ENCODE measurements at regions not wholly inside any gene's neighbourhood (a gene's known extent, or its start where the extent isn't known, plus 50 kb on each side); places are given as distances from the start of the nearest gene placed in this dataset.

GRCh38 chr6:108779536-108780275 lies 68.5 kb upstream of the ARMC2 start:
- DNase-seq: no peak

DNA sequence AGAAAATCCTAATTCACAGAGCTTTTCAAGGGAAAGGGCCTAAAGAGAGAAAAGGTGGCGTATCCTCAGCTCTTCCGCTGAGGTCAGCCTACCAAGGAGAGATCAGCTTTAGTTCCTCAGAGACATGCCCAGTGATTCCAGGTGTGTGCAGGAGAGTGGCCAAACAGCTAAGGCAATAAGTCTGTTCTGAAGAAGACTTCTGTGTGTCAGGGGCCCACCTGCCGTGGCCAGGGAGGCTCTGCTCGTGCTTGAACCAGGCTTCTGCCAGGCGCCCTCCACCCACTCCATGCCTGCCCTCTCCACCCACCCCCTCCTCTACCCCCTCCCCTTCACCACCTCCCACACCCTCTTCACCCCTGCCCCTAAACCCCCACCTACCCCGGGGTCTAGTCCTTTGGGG lies 67.4 kb upstream of the ARMC2 start:
- DNase-seq: no peak

GRCh38 chr6:108781419-108782100 lies 66.7 kb upstream of the ARMC2 start:
- DNase-seq: no peak

DNA sequence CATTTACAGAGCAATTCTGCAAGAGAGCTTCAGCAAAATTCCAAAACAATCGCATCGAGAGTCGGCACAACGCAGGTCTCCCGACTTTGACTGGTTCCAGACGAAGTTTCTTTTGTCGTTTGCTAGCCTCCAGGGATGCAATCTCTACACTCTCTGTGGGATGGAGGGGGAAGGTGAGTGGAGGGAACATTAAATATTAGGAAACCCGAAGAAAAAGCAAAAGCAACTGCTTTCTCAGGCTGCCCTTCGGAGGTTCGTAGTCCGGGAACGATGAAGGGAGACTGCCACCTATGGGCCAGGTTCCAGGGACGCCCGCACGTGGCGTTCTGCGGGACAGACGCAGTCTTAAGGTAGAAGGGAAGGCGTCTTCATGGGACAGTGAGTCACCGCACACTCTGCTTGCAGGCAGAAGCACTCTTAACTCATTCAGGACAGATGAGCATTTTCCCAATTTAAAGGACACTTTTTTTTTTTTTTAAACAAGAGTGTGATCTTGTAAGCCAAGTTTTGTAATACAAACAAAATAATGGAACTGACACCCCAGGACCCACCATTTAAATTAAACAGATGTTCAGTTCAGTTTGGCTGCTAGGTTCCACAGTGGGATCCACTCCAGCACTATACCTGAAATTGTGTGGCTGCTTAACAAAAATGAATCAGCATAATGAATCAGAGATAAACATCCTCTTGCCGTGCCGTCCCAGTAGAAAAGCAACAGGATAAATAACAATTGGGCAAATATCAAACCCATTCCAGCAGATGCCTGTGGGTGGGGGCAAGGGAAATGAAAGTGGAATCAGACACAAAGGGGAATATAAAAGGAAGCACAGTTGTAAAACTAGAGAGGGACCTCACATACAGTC lies 65.8 kb upstream of the ARMC2 start:
- DNase-seq: peak; percentile 82

- no peak for DNase-seq
Measured at GRCh38 chr6:108785653-108786052, 62.6 kb upstream of the ARMC2 start.

DNA sequence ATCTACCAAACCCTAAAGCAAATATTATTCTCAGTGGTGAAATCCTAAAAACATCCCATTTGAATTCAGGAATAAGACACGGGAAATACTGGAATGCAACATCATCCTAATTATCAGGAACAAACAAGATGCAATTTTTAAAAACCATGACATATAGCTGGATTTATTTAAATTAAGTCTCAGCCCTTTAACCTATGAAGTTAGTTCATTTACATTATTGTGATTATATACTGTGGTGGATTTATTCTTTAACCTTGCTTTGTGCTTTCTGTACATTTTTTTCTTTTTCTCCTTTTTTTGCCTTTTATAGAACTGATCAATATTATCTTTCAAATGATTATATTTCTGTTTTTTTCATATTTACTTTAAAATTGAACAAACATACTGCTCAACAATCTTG lies 59.8 kb upstream of the ARMC2 start:
- no peak for DNase-seq

- no peak for DNase-seq
Measured at GRCh38 chr6:108789475-108789874, 58.7 kb upstream of the ARMC2 start.

DNA sequence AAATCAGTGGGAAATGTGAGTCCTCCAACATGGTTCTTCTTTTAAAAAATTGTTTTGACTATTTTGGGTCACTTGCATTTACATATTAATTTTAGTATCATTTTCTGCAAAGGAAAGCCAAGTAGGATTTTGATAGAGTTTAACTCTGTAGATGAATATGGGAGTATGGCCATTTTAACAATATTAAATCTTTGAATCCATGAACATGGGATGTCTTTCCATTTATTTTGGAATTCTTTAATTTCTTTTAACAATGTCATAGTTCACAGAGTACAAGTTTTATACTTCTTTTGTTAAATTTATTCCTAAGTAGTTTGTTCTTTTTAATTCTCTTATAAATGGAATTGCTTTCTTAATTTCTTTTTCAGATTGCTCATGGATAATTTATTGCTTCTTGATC lies 56.5 kb upstream of the ARMC2 start:
- no peak for DNase-seq

DNA sequence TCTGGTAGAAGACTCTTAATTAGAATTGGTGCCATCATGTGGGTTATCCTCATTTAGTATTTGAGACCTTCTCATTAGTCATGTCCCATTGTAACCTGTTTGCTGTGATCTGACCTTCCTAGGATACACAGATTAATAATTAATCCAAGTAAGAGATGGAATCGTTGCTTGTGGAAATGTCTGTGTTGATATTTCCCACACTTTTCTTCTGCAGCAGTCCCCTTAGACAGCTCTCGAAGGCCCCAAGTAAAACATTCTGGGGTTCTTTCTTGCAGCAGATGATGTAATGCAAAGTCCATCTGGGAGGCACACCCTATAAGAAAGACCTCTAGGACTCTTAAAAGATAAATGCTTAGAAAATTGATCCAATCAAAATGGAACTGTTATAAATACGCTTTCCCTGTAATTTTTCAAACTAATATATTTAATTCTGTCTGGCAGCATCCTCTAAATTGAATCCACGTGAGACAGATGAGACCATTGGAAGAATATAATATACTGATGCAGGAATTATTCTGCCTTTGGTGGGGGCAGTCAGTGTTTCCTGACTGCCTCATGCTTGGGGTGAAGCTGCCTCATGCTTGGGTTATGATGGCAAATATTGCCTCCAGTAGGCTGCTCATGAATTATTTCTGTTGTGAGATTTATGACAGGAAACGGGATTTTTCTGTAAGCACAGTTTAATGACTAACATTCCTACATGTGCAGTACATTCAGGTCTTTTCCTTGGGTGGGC lies 54.5 kb upstream of the ARMC2 start:
- DNase-seq: no peak

DNA sequence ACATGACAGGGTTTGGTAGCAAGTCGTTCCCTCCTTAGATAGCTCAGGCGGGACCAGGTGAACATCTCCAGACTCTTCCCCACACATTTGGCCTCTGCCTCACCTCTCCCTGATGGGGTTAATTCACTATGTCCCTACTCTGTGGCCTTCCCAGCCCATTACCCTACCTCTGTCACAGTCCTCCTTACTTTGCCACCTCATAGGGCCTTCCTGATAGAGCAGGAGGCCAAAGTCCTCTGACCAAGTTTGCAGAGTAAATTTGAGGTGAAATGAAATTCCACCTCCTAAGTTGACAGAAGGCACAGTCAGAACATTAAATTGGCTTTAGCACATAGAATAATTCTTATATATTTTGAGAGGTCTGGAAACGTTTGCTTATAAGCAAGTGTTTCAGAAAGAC lies 53.1 kb upstream of the ARMC2 start:
- no peak for DNase-seq

GRCh38 chr6:108795814-108796213 lies 52.4 kb upstream of the ARMC2 start:
- no peak for DNase-seq

- DNase-seq: no peak
Measured at GRCh38 chr6:108796875-108797274, 51.3 kb upstream of the ARMC2 start.

DNA sequence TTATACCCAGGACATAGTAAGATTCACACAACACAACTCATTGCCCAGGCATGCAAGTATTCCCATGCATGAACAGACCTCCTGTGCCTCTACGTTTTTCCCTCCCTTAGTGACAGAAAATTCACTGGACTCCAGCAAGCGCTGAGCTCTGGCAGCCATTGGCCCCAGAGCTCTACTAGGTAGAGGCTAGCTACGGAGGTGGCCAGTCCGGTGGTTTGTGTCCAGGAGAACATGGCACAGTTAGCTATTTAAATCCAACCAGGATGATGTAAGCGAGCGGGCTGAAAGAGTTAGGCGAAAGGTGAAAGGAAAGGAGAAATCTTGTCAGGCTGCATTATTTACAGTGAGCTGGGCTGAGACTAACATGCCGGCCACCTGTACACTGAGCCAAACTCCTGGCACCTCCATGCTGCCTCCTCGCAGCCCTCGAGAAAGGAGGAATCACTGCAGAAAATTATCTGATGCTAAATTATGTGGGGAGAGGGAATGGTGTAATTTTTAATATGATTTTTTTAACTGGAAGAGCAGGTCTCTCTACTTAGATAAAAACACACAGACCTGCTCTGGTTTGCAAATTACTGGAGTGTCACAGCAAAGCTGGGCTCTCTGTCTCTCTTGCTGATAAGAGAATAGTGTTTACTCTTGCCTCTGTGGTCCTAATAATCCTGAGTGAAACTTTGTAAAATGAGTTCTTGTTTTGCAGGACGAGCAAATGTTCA lies 50.1 kb upstream of the ARMC2 start:
- DNase-seq: no peak

Measured in CD4-positive, alpha-beta T cell treated with Interleukin-17A for 1 hour (primary cell).